K562 (cell line): ENCODE measurements at regions not wholly inside any gene's neighbourhood (a gene's known extent, or its start where the extent isn't known, plus 50 kb on each side); places are given as distances from the start of the nearest gene placed in this dataset.

ENCODE experiments used
- ATAC-seq: fragments of 200-7000 bp; cut with Tn5 transposase; 3 replicates; pipeline ENCODE4 v1.9.1; 2020; ENCODE audit warnings: moderate library complexity
- BruUV-seq: library from RNA; stranded (reverse); fragments of 400-500 nt; replicated peaks from 2 replicates; lab custom pipeline; 2021; lab: Mats Ljungman, UMichigan
- CTCF ChIA-PET: fragments of 300-600 bp; formaldehyde crosslinking; extraction: SDS; loops from one replicate; lab custom pipeline; 2021; ENCODE audit warnings: low intra/inter-chr PET ratio; lab: Yijun Ruan, JAX
- POLR2A ChIA-PET: fragments of 300-600, 350-650 bp; sonication (Branson Sonifier 250); formaldehyde crosslinking; extraction: SDS; loops from one replicate; lab custom pipeline; 2021; ENCODE audit warnings: antibody characterized with exemption, inconsistent platforms; lab: Yijun Ruan, JAX
- DNase-seq, 4 experiments: peaks; one replicate each; pipeline versions ENCODE4 v3.0.0 to v3.0.0-alpha.2; 2011 to 2018; ENCODE audit warnings: low spot score in 3 of 4, mixed read lengths in 3 of 4; ENCODE audit errors: extremely low read depth in 1 of 4
- FAIRE-seq: peaks from 2 replicates; lab custom pipeline; 2011; peaks lifted over from hg19 to GRCh38; lab: Jason Lieb, UNC
- H2AFZ ChIP-seq: 2 replicates; pipeline ENCODE4 v1.6.0; 2011; ENCODE audit warnings: low read depth, low read length, control low read depth, inconsistent platforms
- H3K27ac ChIP-seq: fragments of 200-600 bp; 3 replicates; pipeline ENCODE4 v1.8.0; 2011; ENCODE audit warnings: low read depth, mild to moderate bottlenecking, control low read depth, inconsistent platforms, low read length, moderate library complexity, mixed read lengths; ENCODE audit errors: extremely low read depth
- H3K27me3 ChIP-seq, 2 experiments: fragments of 300-600 bp in 1 of 2; 2 replicates in 1 of 2; 3 replicates in 1 of 2; pipeline versions ENCODE4 v1.6.0 to v1.8.0; 2011; ENCODE audit warnings: inconsistent platforms in 2 of 2, low read length in 2 of 2, mild to moderate bottlenecking in 1 of 2, mixed read lengths in 1 of 2, moderate library complexity in 1 of 2; ENCODE audit not compliant: control insufficient read depth in 2 of 2, insufficient read depth in 2 of 2
- H3K36me3 ChIP-seq: fragments of 300-600 bp; 3 replicates; pipeline ENCODE4 v1.8.0; 2011; ENCODE audit warnings: mild to moderate bottlenecking, low read length, inconsistent platforms; ENCODE audit not compliant: control insufficient read depth, insufficient read depth
- H3K4me1 ChIP-seq, 2 experiments: fragments of 200-600 bp in 1 of 2; replicated peaks in 1 of 2; 2 replicates in 1 of 2; 3 replicates in 1 of 2; pipeline versions ENCODE4 v1.5.1 to v1.8.0; 2011; ENCODE audit warnings: inconsistent platforms in 2 of 2, low read length in 2 of 2, mild to moderate bottlenecking in 1 of 2, mixed read lengths in 1 of 2, moderate library complexity in 1 of 2; ENCODE audit not compliant: control insufficient read depth in 2 of 2, insufficient read depth in 2 of 2
- H3K4me2 ChIP-seq: 2 replicates; pipeline ENCODE4 v1.6.1; 2011; ENCODE audit warnings: low read length, control low read depth, inconsistent platforms, mixed read lengths; ENCODE audit not compliant: insufficient read depth
- H3K4me3 ChIP-seq: fragments of 200-600 bp; sonication (generic), shearing (Covaris generic); 2 replicates; pipeline ENCODE4 v1.5.1; 2016; ENCODE audit warnings: control low read depth, inconsistent platforms
- H3K79me2 ChIP-seq: fragments of 200-600 bp; 3 replicates; pipeline ENCODE4 v1.8.0; 2011; ENCODE audit warnings: low read length, inconsistent platforms; ENCODE audit not compliant: control insufficient read depth, insufficient read depth
- H3K9ac ChIP-seq, 2 experiments: 2 replicates each; pipeline versions ENCODE4 v1.6.0 to v1.6.1; 2011; ENCODE audit warnings: low read depth in 2 of 2, low read length in 2 of 2, control low read depth in 1 of 2, inconsistent platforms in 1 of 2, mild to moderate bottlenecking in 1 of 2, mixed read lengths in 1 of 2; ENCODE audit not compliant: insufficient read depth in 1 of 2
- H3K9me1 ChIP-seq: one replicate; pipeline ENCODE4 v1.6.0; 2011; ENCODE audit warnings: inconsistent platforms, mild to moderate bottlenecking, low read length, moderate library complexity; ENCODE audit not compliant: control insufficient read depth, insufficient read depth
- H3K9me3 ChIP-seq: replicated peaks from 2 replicates; pipeline ENCODE4 v1.5.1; 2011; ENCODE audit warnings: low read depth, low read length, inconsistent platforms; ENCODE audit not compliant: control insufficient read depth, insufficient read depth
- H4K20me1 ChIP-seq: replicated peaks from 2 replicates; pipeline ENCODE4 v1.6.1; 2011; ENCODE audit warnings: low read length, inconsistent platforms, mixed read lengths; ENCODE audit not compliant: control insufficient read depth, insufficient read depth
- HOXB6 ChIP-seq: fragments of 250-450 bp; sonication (Bioruptor Pico); IDR thresholded peaks from 2 replicates; pipeline ENCODE4 v1.5.1; 2022; ENCODE audit warnings: mild to moderate bottlenecking, borderline replicate concordance
- NFRKB ChIP-seq: fragments of 450-650 bp; IDR thresholded peaks from 2 replicates; pipeline ENCODE4 v1.6.1; 2016; ENCODE audit warnings: low read depth
- SMAD1 ChIP-seq: fragments of 150-350 bp; IDR thresholded peaks from 2 replicates; pipeline ENCODE4 v1.6.1; 2014; ENCODE audit warnings: low read length, low read depth; ENCODE audit not compliant: partially characterized antibody
- ZNF232 ChIP-seq: sonication (generic); formaldehyde crosslinking; IDR thresholded peaks from 2 replicates; pipeline ENCODE4 v1.8.0; 2022; ENCODE audit warnings: mild to moderate bottlenecking, missing genetic modification reagents
- WGBS: fragments of 100-300 bp; shearing (Covaris generic); methylation state at CpG from one replicate; pipeline ENCODE4 v1.1.6; 2016; ENCODE audit warnings: low coverage, mixed read lengths; ENCODE audit not compliant: insufficient coverage; ENCODE audit errors: missing lambda C conversion rate; 5-methylcytosine and 5-hydroxymethylcytosine counted together
- in situ Hi-C: fragments of 300-500 bp; cut with MboI; formaldehyde crosslinking; loops from 4 replicates; pipeline ENCODE4 v1.15.0; 2018; ENCODE audit warnings: inconsistent platforms, mixed read lengths
- intact Hi-C: fragments of 100-400 bp; cut with micrococcal nuclease; formaldehyde crosslinking; loops from 2 replicates; pipeline ENCODE4 v1.14.2; 2022
- TF ChIP-seq, protein P1 (sequence below): sonication (generic); formaldehyde crosslinking; IDR thresholded peaks from 2 replicates; pipeline ENCODE4 v1.8.1; 2023; ENCODE audit warnings: mild to moderate bottlenecking, missing genetic modification reagents
- TF ChIP-seq, protein P2 (sequence below): fragments of 250-450 bp; sonication (Bioruptor Pico); IDR thresholded peaks from 2 replicates; pipeline ENCODE4 v1.4.0; 2020; ENCODE audit warnings: mild to moderate bottlenecking, moderate library complexity, borderline replicate concordance
- TF ChIP-seq, protein P3 (sequence below): sonication (generic); IDR thresholded peaks from 2 replicates; pipeline ENCODE4 v1.6.1; 2016
- TF ChIP-seq, protein P4 (sequence below): fragments of 450-650 bp; formaldehyde crosslinking; conservative IDR thresholded peaks from 2 replicates; pipeline ENCODE4 v1.4.0; 2022; ENCODE audit warnings: mild to moderate bottlenecking, missing genetic modification characterization
- TF ChIP-seq, protein P5 (sequence below): fragments of 450-650 bp; formaldehyde crosslinking; IDR thresholded peaks from 2 replicates; pipeline ENCODE4 v1.4.0; 2022; ENCODE audit warnings: mild to moderate bottlenecking, moderate library complexity

DNA sequence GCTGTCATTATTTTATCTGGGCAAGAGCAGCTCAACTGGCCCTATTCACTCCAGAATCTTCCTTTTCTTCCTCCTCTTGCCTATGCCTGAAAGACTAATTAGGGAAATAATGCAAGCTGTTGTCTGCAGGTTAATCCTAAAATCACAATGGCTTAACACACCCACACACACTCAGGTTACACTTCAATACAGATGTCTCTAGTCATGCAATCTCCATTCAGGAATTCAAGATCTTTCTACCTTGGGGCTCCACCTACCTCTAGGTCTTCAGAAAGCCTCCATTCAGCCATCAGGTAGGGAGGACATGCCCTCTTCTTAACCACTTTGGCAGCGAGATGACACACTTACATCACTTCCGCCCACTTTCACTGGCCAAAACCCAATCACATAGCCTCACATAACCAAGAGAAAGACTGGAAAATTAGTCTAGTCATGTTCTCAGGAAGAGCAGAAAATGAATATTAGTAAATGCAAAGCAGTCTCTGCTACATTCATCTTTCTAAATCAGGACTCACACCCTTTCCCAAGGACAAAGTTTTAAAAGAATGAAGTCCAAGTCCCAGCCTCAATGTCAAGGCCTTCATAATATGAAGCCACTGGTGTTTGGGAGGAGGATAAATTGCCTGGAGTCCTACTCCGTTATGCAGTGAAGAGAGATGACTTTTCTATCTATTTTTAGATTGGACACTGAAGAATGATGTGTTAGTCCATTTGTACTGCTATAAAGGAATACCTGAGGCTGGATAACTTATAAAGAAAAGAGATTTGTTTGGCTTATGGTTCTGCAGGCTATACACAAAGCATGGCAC lies 428.1 kb downstream of the EFNA5 start:
- Histone ChIP-seq H3K27me3 (no peaks in the 10 kb centered on the region), H3K9me3 (no peaks in the 10 kb centered on the region), H3K4me2 (no peak overlapping the region), H3K36me3 (no peaks in the 10 kb centered on the region), H3K9me1 (no peaks in the 10 kb centered on the region), H4K20me1 (no peaks in the 10 kb centered on the region), H3K4me1 (no peaks in the 10 kb centered on the region), H3K79me2 (no peaks in the 10 kb centered on the region), H3K4me3 (no peak overlapping the region), H3K27ac (no peak overlapping the region), H3K9ac (no peak overlapping the region), H2AFZ (no peak overlapping the region)
- in situ Hi-C loops: no loop called here
- intact Hi-C loops: loop anchor here (10.0 kb wide), 1 partner anchor 432 kb away; the partner anchor contains the start of gene EFNA5
- CTCF ChIA-PET: no interaction called here
- POLR2A ChIA-PET: no interaction called here
- no peak for FAIRE-seq
- no TSS peak for BruUV-seq
- TF ChIP-seq SMAD1: no peak
- TF ChIP-seq, protein P1, sequence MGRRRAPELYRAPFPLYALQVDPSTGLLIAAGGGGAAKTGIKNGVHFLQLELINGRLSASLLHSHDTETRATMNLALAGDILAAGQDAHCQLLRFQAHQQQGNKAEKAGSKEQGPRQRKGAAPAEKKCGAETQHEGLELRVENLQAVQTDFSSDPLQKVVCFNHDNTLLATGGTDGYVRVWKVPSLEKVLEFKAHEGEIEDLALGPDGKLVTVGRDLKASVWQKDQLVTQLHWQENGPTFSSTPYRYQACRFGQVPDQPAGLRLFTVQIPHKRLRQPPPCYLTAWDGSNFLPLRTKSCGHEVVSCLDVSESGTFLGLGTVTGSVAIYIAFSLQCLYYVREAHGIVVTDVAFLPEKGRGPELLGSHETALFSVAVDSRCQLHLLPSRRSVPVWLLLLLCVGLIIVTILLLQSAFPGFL: no peak
- TF ChIP-seq, protein P2, sequence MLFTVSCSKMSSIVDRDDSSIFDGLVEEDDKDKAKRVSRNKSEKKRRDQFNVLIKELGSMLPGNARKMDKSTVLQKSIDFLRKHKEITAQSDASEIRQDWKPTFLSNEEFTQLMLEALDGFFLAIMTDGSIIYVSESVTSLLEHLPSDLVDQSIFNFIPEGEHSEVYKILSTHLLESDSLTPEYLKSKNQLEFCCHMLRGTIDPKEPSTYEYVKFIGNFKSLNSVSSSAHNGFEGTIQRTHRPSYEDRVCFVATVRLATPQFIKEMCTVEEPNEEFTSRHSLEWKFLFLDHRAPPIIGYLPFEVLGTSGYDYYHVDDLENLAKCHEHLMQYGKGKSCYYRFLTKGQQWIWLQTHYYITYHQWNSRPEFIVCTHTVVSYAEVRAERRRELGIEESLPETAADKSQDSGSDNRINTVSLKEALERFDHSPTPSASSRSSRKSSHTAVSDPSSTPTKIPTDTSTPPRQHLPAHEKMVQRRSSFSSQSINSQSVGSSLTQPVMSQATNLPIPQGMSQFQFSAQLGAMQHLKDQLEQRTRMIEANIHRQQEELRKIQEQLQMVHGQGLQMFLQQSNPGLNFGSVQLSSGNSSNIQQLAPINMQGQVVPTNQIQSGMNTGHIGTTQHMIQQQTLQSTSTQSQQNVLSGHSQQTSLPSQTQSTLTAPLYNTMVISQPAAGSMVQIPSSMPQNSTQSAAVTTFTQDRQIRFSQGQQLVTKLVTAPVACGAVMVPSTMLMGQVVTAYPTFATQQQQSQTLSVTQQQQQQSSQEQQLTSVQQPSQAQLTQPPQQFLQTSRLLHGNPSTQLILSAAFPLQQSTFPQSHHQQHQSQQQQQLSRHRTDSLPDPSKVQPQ (CRISPR knock-in tag): no peak
- TF ChIP-seq, protein P3, sequence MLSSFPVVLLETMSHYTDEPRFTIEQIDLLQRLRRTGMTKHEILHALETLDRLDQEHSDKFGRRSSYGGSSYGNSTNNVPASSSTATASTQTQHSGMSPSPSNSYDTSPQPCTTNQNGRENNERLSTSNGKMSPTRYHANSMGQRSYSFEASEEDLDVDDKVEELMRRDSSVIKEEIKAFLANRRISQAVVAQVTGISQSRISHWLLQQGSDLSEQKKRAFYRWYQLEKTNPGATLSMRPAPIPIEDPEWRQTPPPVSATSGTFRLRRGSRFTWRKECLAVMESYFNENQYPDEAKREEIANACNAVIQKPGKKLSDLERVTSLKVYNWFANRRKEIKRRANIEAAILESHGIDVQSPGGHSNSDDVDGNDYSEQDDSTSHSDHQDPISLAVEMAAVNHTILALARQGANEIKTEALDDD: no peak
- TF ChIP-seq, protein P4, sequence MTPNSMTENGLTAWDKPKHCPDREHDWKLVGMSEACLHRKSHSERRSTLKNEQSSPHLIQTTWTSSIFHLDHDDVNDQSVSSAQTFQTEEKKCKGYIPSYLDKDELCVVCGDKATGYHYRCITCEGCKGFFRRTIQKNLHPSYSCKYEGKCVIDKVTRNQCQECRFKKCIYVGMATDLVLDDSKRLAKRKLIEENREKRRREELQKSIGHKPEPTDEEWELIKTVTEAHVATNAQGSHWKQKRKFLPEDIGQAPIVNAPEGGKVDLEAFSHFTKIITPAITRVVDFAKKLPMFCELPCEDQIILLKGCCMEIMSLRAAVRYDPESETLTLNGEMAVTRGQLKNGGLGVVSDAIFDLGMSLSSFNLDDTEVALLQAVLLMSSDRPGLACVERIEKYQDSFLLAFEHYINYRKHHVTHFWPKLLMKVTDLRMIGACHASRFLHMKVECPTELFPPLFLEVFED (CRISPR knock-in tag): no peak
- TF ChIP-seq ZNF232: no peak
- TF ChIP-seq, protein P5, sequence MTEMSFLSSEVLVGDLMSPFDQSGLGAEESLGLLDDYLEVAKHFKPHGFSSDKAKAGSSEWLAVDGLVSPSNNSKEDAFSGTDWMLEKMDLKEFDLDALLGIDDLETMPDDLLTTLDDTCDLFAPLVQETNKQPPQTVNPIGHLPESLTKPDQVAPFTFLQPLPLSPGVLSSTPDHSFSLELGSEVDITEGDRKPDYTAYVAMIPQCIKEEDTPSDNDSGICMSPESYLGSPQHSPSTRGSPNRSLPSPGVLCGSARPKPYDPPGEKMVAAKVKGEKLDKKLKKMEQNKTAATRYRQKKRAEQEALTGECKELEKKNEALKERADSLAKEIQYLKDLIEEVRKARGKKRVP (CRISPR knock-in tag): no peak
- TF ChIP-seq HOXB6 (CRISPR knock-in tag): no peak
- TF ChIP-seq NFRKB: no peak
- no peak for ATAC-seq
- 3% methylated on average over 3 of the region's 3 CpGs for WGBS
- DNase-seq: no peak
